ENCODE measurements at regions not wholly inside any gene's neighbourhood (a gene's known extent, or its start where the extent isn't known, plus 50 kb on each side); places are given as distances from the start of the nearest gene placed in this dataset.

- Mint-ChIP-seq H3K27ac (ENCODE audit: unreplicated experiment) (no peak overlapping the region), H3K4me3 (ENCODE audit: unreplicated experiment) (no peak overlapping the region), H3K27me3 (ENCODE audit: low read depth) (no peaks in the 10 kb centered on the region), H3K4me1 (ENCODE audit: low read depth) (no peaks in the 10 kb centered on the region), H3K36me3 (ENCODE audit: low read depth) (no peaks in the 10 kb centered on the region), H3K9me3 (ENCODE audit: low read depth) (peaks cover 47% of the 10 kb centered on the region)
- TF ChIP-seq, protein P1, sequence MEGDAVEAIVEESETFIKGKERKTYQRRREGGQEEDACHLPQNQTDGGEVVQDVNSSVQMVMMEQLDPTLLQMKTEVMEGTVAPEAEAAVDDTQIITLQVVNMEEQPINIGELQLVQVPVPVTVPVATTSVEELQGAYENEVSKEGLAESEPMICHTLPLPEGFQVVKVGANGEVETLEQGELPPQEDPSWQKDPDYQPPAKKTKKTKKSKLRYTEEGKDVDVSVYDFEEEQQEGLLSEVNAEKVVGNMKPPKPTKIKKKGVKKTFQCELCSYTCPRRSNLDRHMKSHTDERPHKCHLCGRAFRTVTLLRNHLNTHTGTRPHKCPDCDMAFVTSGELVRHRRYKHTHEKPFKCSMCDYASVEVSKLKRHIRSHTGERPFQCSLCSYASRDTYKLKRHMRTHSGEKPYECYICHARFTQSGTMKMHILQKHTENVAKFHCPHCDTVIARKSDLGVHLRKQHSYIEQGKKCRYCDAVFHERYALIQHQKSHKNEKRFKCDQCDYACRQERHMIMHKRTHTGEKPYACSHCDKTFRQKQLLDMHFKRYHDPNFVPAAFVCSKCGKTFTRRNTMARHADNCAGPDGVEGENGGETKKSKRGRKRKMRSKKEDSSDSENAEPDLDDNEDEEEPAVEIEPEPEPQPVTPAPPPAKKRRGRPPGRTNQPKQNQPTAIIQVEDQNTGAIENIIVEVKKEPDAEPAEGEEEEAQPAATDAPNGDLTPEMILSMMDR (IDR thresholded peaks at IDR 0.05) = no peak
- DNase-seq (ENCODE audit: low spot score) = no peak
Observed at GRCh38 chr21:24224422-24224821, 1382.9 kb downstream of the MRPL39 start.

DNA sequence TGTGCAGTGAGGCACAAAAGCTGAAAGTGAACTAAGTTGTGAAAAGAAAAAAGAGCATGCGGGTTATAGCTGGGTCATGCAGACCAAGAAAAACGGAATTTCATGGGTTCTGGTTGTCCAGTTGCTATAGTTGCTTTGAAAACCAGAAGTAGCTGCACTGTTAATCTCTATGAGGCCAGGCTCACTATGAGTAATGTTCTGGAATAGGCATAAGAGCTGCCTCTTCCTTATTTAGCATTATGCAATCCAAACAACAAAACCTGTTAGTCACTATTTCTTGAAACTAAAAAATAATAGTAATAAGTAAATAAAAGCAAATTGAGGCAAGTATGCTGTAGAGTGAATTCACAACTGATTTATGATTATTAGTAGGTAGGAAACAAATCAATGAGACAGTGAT, 1383.7 kb downstream of the MRPL39 start:
- no peak for DNase-seq (ENCODE audit: low spot score)
- Mint-ChIP-seq H3K4me1 (ENCODE audit: low read depth) (no peaks in the 10 kb centered on the region), H3K27ac (ENCODE audit: unreplicated experiment) (no peak overlapping the region), H3K4me3 (ENCODE audit: unreplicated experiment) (no peak overlapping the region), H3K36me3 (ENCODE audit: low read depth) (no peaks in the 10 kb centered on the region), H3K27me3 (ENCODE audit: low read depth) (no peaks in the 10 kb centered on the region), H3K9me3 (ENCODE audit: low read depth) (peaks cover 43% of the 10 kb centered on the region)
- TF ChIP-seq, protein P1 (IDR thresholded peaks at IDR 0.05) = no peak

DNA sequence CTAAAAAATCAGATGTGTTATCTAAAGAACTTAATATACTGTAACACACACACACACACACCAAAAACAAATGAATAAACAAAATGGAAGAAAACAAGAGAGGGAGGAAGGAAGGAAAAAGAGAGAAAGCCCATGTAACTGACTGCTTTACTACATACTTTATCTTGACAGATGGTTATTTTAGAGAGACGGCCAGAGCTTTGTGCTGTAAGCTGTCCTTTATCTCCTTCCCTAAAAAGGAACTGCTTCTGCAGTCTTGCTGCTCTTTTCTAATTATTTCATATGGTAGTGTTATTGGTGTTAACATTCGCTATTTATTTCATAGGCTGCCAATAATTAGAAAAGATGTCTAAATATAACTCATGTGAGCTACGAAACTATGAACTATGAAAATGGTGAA, 1384.6 kb downstream of the MRPL39 start:
- Mint-ChIP-seq H3K36me3 (ENCODE audit: low read depth) (no peaks in the 10 kb centered on the region), H3K27me3 (ENCODE audit: low read depth) (no peaks in the 10 kb centered on the region), H3K9me3 (ENCODE audit: low read depth) (peaks cover 40% of the 10 kb centered on the region), H3K4me3 (ENCODE audit: unreplicated experiment) (no peak overlapping the region), H3K4me1 (ENCODE audit: low read depth) (no peaks in the 10 kb centered on the region), H3K27ac (ENCODE audit: unreplicated experiment) (no peak overlapping the region)
- TF ChIP-seq, protein P1 (IDR thresholded peaks at IDR 0.05) = no peak
- DNase-seq (ENCODE audit: low spot score) = no peak

DNA sequence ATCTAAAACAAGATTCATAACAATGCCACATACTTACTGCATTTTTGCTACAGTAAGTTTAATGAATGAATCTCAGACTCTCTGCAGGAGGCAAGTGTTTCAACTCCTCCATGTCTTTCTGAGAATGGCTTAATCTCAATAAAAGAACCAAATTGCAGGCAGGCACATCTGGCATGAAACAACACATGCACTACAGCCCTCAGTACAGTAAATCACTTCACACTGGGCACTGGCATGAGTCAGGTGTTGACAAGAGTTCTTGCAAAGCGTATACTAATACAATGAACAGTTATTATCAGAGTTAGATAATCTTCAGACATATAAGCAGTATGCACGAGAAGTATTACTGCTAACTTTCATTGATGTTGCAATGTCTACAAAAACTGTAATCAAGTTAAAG, 1386.8 kb downstream of the MRPL39 start:
- H3K36me3 Mint-ChIP-seq (ENCODE audit: low read depth) = no peaks in the 10 kb centered on the region
- peaks cover 31% of the 10 kb centered on the region for H3K9me3 Mint-ChIP-seq (ENCODE audit: low read depth)
- DNase-seq (ENCODE audit: low spot score) = no peak
- no peaks in the 10 kb centered on the region for H3K4me1 Mint-ChIP-seq (ENCODE audit: low read depth)
- no peaks in the 10 kb centered on the region for H3K27me3 Mint-ChIP-seq (ENCODE audit: low read depth)
- no peak overlapping the region for H3K27ac Mint-ChIP-seq (ENCODE audit: unreplicated experiment)
- no peak overlapping the region for H3K4me3 Mint-ChIP-seq (ENCODE audit: unreplicated experiment)
- TF ChIP-seq, protein P1 (IDR thresholded peaks at IDR 0.05) = no peak

GRCh38 chr21:24217151-24217550, 1390.1 kb downstream of the MRPL39 start:
- no peak overlapping the region for H3K4me3 Mint-ChIP-seq (ENCODE audit: unreplicated experiment)
- H3K4me1 Mint-ChIP-seq (ENCODE audit: low read depth) = no peaks in the 10 kb centered on the region
- TF ChIP-seq, protein P1 (IDR thresholded peaks at IDR 0.05) = no peak
- H3K27me3 Mint-ChIP-seq (ENCODE audit: low read depth) = no peaks in the 10 kb centered on the region
- H3K36me3 Mint-ChIP-seq (ENCODE audit: low read depth) = no peaks in the 10 kb centered on the region
- DNase-seq (ENCODE audit: low spot score) = no peak
- H3K9me3 Mint-ChIP-seq (ENCODE audit: low read depth) = peaks cover 25% of the 10 kb centered on the region
- no peak overlapping the region for H3K27ac Mint-ChIP-seq (ENCODE audit: unreplicated experiment)

All from chondrocyte (in vitro differentiated cells).